ENCODE measurements at regions not wholly inside any gene's neighbourhood (a gene's known extent, or its start where the extent isn't known, plus 50 kb on each side); places are given as distances from the start of the nearest gene placed in this dataset.
"Not testable (repeated sequence)": the region's sequence is repeated elsewhere in the genome, so short reads cannot be mapped to it uniquely, and the experiment has no call there.

- DNase-seq (ENCODE audit: low read depth in 2 of 2) = no peak
Measured at GRCh38 chrX:44096666-44097065, 123.5 kb upstream of the NDP start.

GRCh38 chrX:44094821-44095530 is 121.8 kb upstream of the NDP start:
- DNase-seq (ENCODE audit: low read depth in 2 of 2) = no peak

- DNase-seq (ENCODE audit: low read depth in 2 of 2) = no peak
Measured at GRCh38 chrX:44093431-44093830, 120.2 kb upstream of the NDP start.

- DNase-seq (ENCODE audit: low read depth in 2 of 2) = no peak
Measured at GRCh38 chrX:44092778-44093177, 119.6 kb upstream of the NDP start.

GRCh38 chrX:44088510-44089144 is 115.4 kb upstream of the NDP start:
- no peak for DNase-seq (ENCODE audit: low read depth in 2 of 2)

GRCh38 chrX:44085209-44085608 is 112.0 kb upstream of the NDP start:
- DNase-seq (ENCODE audit: low read depth in 2 of 2) = no peak

- DNase-seq (ENCODE audit: low read depth in 2 of 2) = no peak
Measured at GRCh38 chrX:44082829-44083228, 109.6 kb upstream of the NDP start.

GRCh38 chrX:44080083-44080482 is 106.9 kb upstream of the NDP start:
- no peak for DNase-seq (ENCODE audit: low read depth in 2 of 2)

GRCh38 chrX:44072631-44073030 is 99.4 kb upstream of the NDP start:
- DNase-seq (ENCODE audit: low read depth in 2 of 2) = no peak

GRCh38 chrX:44071847-44072551 is 98.8 kb upstream of the NDP start:
- no peak for DNase-seq (ENCODE audit: low read depth in 2 of 2)

- no peak for DNase-seq (ENCODE audit: low read depth in 2 of 2)
Measured at GRCh38 chrX:44071070-44071645, 98.0 kb upstream of the NDP start.

- DNase-seq (ENCODE audit: low read depth in 2 of 2) = no peak
Measured at GRCh38 chrX:44068043-44068442, 94.9 kb upstream of the NDP start.

- DNase-seq (ENCODE audit: low read depth in 2 of 2) = no peak
Measured at GRCh38 chrX:44063606-44064005, 90.4 kb upstream of the NDP start.

GRCh38 chrX:44062840-44063239 is 89.7 kb upstream of the NDP start:
- no peak for DNase-seq (ENCODE audit: low read depth in 2 of 2)

GRCh38 chrX:44061968-44062614 is 88.9 kb upstream of the NDP start:
- DNase-seq (ENCODE audit: low read depth in 2 of 2) = no peak

GRCh38 chrX:44060221-44060620 is 87.0 kb upstream of the NDP start:
- no peak for DNase-seq (ENCODE audit: low read depth in 2 of 2)

- DNase-seq (ENCODE audit: low read depth in 2 of 2) = no peak
Measured at GRCh38 chrX:44058339-44058738, 85.1 kb upstream of the NDP start.

- no peak for DNase-seq (ENCODE audit: low read depth in 2 of 2)
Measured at GRCh38 chrX:44055638-44056037, 82.4 kb upstream of the NDP start.

- DNase-seq (ENCODE audit: low read depth in 2 of 2) = no peak
Measured at GRCh38 chrX:44054863-44055601, 81.8 kb upstream of the NDP start.

- not testable (repeated sequence) for DNase-seq (ENCODE audit: low read depth in 2 of 2)
Measured at GRCh38 chrX:44045106-44045505, 71.9 kb upstream of the NDP start.

GRCh38 chrX:44043496-44043895 is 70.3 kb upstream of the NDP start:
- DNase-seq (ENCODE audit: low read depth in 2 of 2) = no peak

Data from dermis microvascular lymphatic vessel endothelial cell (primary cell).